GM20000 (cell line): ENCODE measurements at regions not wholly inside any gene's neighbourhood (a gene's known extent, or its start where the extent isn't known, plus 50 kb on each side); places are given as distances from the start of the nearest gene placed in this dataset.
"Not testable (repeated sequence)": the region's sequence is repeated elsewhere in the genome, so short reads cannot be mapped to it uniquely, and the experiment has no call there.

ENCODE experiments used
- DNase-seq: peaks from one replicate; pipeline ENCODE4 v3.0.0; 2012; ENCODE audit warnings: low spot score
- TF ChIP-seq, protein P1 (sequence below): IDR thresholded peaks from 2 replicates; pipeline ENCODE4 v1.5.1; 2012; ENCODE audit warnings: mild to moderate bottlenecking, control low read depth; ENCODE audit errors: extremely low read depth, missing control alignments

GRCh38 chr10:123390332-123390731 is 236.1 kb downstream of the BUB3 start:
- no peak for DNase-seq
- TF ChIP-seq, protein P1, sequence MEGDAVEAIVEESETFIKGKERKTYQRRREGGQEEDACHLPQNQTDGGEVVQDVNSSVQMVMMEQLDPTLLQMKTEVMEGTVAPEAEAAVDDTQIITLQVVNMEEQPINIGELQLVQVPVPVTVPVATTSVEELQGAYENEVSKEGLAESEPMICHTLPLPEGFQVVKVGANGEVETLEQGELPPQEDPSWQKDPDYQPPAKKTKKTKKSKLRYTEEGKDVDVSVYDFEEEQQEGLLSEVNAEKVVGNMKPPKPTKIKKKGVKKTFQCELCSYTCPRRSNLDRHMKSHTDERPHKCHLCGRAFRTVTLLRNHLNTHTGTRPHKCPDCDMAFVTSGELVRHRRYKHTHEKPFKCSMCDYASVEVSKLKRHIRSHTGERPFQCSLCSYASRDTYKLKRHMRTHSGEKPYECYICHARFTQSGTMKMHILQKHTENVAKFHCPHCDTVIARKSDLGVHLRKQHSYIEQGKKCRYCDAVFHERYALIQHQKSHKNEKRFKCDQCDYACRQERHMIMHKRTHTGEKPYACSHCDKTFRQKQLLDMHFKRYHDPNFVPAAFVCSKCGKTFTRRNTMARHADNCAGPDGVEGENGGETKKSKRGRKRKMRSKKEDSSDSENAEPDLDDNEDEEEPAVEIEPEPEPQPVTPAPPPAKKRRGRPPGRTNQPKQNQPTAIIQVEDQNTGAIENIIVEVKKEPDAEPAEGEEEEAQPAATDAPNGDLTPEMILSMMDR, result no peak

DNA sequence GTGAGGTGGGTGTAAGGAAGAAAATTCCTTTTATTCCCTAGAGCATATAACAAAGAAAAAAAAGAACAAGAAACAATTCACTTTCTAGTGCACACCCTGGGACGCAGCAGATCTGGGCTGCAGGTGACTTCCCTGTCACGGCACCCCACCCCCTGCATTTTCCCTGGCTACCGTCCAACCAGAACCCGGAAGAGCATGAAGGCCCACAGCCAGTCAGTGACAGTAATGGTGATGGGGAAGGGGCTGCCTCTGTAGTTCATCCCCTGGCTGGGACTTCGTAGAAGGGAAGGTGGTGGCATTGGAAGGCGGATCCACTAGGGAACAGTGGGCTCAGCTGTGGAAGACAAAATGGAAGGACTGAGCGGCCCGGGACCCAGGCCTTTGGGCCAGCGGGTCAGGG is 236.7 kb downstream of the BUB3 start:
- TF ChIP-seq, protein P1, result no peak
- no peak for DNase-seq

DNA sequence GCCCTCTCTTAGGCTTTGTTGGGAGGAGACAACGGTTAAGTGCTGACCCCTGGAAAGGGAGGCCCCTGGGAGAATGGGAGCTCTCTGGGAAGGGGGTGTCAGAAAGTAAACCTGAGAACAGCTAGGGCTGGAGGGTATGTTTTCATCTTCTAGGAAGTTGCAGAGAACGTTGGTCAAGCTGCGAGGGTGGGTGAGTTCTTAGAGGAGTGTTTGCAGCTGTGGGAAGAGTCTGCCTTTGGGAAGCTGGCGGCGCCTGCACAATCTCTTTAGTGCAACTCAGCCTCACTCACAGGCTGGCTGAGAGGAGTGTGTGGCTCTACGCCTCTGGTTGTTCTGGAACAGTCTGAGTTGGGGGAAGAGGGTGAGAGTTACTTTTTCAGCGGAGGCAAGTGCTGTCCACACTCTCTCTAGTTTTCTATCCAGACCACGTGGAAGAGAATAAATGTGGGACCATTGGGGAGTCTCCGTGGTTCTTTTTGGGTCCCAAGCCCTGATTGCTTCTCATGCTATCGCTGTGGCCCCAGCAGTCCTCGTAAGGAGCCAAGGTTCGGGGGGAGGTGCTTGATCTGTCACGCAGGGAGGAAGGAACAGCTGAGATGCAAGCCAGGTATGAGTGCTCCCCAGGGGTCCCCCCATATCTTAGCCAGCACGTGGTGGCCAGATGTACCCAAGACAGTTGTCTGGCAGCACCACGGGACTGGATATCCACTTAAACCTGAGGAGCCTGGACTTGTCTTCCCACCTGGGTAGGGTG is 237.2 kb downstream of the BUB3 start:
- peak; percentile 57 for DNase-seq
- TF ChIP-seq, protein P1, result no peak

DNA sequence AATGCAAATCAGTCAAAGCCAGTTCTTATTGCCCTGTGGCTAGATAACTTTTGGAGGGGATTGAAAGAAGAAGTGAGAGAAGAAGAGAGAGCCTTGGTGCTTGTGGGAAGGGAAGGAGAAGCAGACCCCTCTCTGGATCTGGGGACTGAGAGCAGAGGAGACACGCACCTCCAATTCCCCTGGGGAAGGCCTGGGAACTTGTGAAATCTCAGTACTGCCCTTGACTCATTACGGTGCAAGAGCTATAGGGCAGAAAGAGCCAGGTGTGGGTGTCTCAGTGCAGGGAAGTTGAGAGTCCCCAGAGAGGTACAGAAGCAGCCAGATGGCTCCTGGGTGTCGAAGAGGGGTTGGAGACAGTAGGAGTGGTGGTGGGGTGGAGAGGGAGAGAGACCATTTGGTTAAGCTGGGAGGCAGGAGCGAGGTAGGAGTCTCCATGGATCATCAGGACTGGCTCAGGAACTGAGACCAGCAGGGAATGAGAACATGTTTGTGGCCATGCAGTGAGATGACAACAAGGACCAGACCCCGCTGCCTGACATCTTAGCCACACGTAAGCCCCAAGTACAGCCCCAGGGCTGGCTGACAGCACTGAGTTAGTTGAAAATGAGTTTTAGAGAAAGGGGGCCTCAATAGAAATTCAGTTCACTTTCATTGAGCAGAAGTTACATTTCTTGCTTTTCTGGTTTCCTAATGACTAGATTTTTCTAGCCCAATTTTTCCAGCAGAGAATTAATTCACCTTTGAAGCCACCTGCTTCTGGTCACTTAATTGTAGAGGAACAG is 238.2 kb downstream of the BUB3 start:
- TF ChIP-seq, protein P1, result no peak
- peak; percentile 78 for DNase-seq

- TF ChIP-seq, protein P1, result no peak
- no peak for DNase-seq
Observed at GRCh38 chr10:123393170-123393569, 239.0 kb downstream of the BUB3 start.

DNA sequence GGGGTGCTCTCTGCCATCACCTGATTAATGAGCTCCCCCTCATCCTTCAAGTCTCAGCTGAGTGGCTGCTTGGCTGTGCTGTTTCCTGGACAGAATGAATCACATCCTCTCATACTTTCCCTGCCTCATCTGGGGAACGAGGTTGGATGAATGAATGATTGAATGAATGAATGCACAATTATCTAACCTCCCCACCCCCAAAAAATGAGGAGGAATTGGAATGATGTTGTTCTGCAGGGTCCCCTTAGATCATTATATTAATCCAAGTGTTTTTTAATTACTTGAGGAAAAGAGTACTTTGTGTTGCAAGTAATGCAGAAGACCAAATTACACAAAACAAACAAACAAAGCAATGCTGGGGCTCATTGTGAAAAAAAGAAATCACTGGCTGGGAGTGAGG is 240.2 kb downstream of the BUB3 start:
- TF ChIP-seq, protein P1, result no peak
- DNase-seq, result no peak

GRCh38 chr10:123395234-123395633 is 241.0 kb downstream of the BUB3 start:
- not testable (repeated sequence) for DNase-seq

GRCh38 chr10:123395906-123396305 is 241.7 kb downstream of the BUB3 start:
- TF ChIP-seq, protein P1, result no peak
- no peak for DNase-seq
